Colonic mucosa (tissue), 4 donors: ENCODE measurements at regions not wholly inside any gene's neighbourhood (a gene's known extent, or its start where the extent isn't known, plus 50 kb on each side); places are given as distances from the start of the nearest gene placed in this dataset.

ENCODE experiments used
- DNase-seq: peaks from one replicate; pipeline ENCODE4 v3.0.0-alpha.2; 2020
- H3K27ac ChIP-seq: fragments of 200-600 bp; one replicate; pipeline ENCODE4 v1.8.0; 2021
- H3K27me3 ChIP-seq: fragments of 200-600 bp; one replicate; pipeline ENCODE4 v1.8.0; 2021
- H3K36me3 ChIP-seq: fragments of 200-600 bp; one replicate; pipeline ENCODE4 v1.8.0; 2021
- H3K4me1 ChIP-seq: fragments of 200-600 bp; one replicate; pipeline ENCODE4 v1.8.0; 2021; ENCODE audit warnings: mild to moderate bottlenecking
- H3K4me3 ChIP-seq: fragments of 200-600 bp; one replicate; pipeline ENCODE4 v1.8.0; 2021
- H3K9ac ChIP-seq, 2 donors: one replicate each; pipeline ENCODE4 v1.7.0; 2013; ENCODE audit warnings: control low read depth in 2 of 2, low read depth in 2 of 2, low read length in 2 of 2
- H3K9me3 ChIP-seq: fragments of 200-600 bp; one replicate; pipeline ENCODE4 v1.8.0; 2021
- CTCF ChIP-seq: fragments of 200-600 bp; IDR thresholded peaks from one replicate; pipeline ENCODE4 v1.8.0; 2022; ENCODE audit warnings: antibody characterized with exemption, mild to moderate bottlenecking
- intact Hi-C: fragments of 100-400 bp; cut with DNase I; formaldehyde crosslinking; loops from one replicate; pipeline ENCODE4 v1.14.1; 2022
- donor health status: healthy.
- donor health status: DM: no; HTN: no; CAD: no.
- donor health status: DM: no; HTN: no; CAD: no.

GRCh38 chr15:31257286-31257685, 69.3 kb upstream of the KLF13 start:
- peaks cover 18% of the 10 kb centered on the region for H3K4me1 ChIP-seq
- H3K27ac ChIP-seq, result no peak overlapping the region
- intact Hi-C loops, result no loop called here
- no peak for DNase-seq
- no peaks in the 10 kb centered on the region for H3K36me3 ChIP-seq
- no peaks in the 10 kb centered on the region for H3K27me3 ChIP-seq
- H3K9me3 ChIP-seq, result no peaks in the 10 kb centered on the region
- H3K9ac ChIP-seq, result no peak overlapping the region
- TF ChIP-seq CTCF, result no peak
- no peak overlapping the region for H3K4me3 ChIP-seq

- DNase-seq, result no peak
- no peaks in the 10 kb centered on the region for H3K27me3 ChIP-seq
- peaks cover 21% of the 10 kb centered on the region for H3K4me1 ChIP-seq
- intact Hi-C loops, result no loop called here
- no peak for TF ChIP-seq CTCF
- no peak overlapping the region for H3K9ac ChIP-seq
- H3K27ac ChIP-seq, result no peak overlapping the region
- H3K4me3 ChIP-seq, result no peak overlapping the region
- no peaks in the 10 kb centered on the region for H3K9me3 ChIP-seq
- H3K36me3 ChIP-seq, result no peaks in the 10 kb centered on the region
Measured at GRCh38 chr15:31258260-31258659, 68.4 kb upstream of the KLF13 start.

DNA sequence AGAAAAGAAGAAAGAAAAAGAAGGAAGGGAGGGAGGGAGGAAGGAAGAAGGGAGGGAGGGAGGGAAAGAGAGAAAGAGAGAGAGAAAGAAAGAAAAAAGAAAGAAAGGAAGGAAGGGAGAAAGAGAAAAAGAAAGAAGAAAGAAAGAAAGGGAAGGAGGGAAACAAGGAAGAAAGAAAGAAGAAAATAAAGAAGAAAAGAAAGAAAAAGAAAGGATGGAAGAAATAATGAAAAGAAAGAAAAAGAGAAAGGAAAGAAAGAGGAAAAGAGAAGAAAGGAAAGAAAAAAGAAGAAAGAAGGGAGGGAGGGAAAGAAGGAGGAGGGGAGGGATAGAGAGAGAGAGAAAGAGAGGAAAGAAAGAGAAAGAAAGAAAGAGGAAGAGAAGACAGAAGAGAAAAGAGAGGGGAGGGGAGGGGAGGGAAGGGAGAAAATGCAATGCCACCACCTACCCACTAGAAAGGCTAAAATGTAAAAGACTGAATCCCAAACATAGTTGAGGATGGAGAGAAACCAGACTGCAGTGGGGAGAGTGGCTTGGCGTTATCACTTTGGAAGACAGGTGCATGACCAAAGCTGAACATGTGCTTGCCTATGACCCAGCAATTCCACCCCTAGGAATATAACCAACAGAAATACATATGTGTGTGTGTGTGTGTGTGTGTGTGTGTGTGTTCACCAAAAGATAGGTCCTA, 66.9 kb upstream of the KLF13 start:
- TF ChIP-seq CTCF, result no peak
- Histone ChIP-seq H3K9me3 (no peaks in the 10 kb centered on the region), H3K4me3 (no peak overlapping the region), H3K4me1 (peaks cover 31% of the 10 kb centered on the region), H3K36me3 (no peaks in the 10 kb centered on the region), H3K27me3 (no peaks in the 10 kb centered on the region), H3K27ac (no peak overlapping the region), H3K9ac (no peak overlapping the region)
- intact Hi-C loops, result no loop called here
- DNase-seq, result no peak

DNA sequence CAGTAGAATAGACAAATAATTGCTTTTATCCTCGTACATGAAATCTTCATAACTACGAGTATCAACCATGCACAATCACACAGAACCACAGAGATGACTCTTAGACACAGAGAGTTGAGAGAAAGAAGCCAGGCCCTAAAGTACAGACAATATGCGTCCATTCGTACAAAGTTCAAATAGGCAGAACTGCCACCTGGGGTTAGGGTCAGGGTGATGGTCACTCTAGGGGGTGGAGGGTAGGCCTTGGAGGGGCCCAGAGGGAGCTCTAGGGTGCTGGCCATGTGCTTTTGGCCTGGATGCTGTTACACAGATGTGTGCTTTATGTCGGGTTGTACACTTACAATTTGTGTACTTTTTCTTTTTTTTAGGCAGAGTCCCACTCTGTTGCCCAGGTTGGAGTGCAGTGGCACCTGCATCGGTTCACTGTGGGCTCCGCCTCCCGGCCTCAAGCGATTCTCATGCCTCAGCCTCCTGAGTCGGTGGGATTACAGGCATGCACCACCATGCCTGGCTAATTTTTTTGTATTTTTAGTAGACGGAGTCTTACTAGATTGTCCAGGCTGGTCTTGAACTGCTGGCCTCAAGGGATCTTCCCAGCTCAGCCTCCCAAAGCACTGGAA, 65.9 kb upstream of the KLF13 start:
- intact Hi-C loops, result no loop called here
- Histone ChIP-seq H3K4me1 (peaks cover 36% of the 10 kb centered on the region), H3K27ac (no peak overlapping the region), H3K9ac (no peak overlapping the region), H3K27me3 (no peaks in the 10 kb centered on the region), H3K4me3 (no peak overlapping the region), H3K36me3 (no peaks in the 10 kb centered on the region), H3K9me3 (no peaks in the 10 kb centered on the region)
- no peak for DNase-seq
- no peak for TF ChIP-seq CTCF

- H3K9me3 ChIP-seq, result no peaks in the 10 kb centered on the region
- H3K27ac ChIP-seq, result no peak overlapping the region
- no peak for TF ChIP-seq CTCF
- H3K4me3 ChIP-seq, result no peak overlapping the region
- no peaks in the 10 kb centered on the region for H3K36me3 ChIP-seq
- peak; percentile 15 for DNase-seq
- H3K27me3 ChIP-seq, result no peaks in the 10 kb centered on the region
- H3K9ac ChIP-seq, result no peak overlapping the region
- intact Hi-C loops, result no loop called here
- peaks cover 32% of the 10 kb centered on the region for H3K4me1 ChIP-seq
Measured at GRCh38 chr15:31261266-31262142, 65.1 kb upstream of the KLF13 start.
